ENCODE measurements at regions not wholly inside any gene's neighbourhood (a gene's known extent, or its start where the extent isn't known, plus 50 kb on each side); places are given as distances from the start of the nearest gene placed in this dataset.
"Not testable (repeated sequence)": the region's sequence is repeated elsewhere in the genome, so short reads cannot be mapped to it uniquely, and the experiment has no call there.

GRCh38 chr6:76835695-76836094 lies 627.6 kb downstream of the HTR1B start:
- no peak for FAIRE-seq
- no peak for TF ChIP-seq CTCF (IDR thresholded peaks at IDR 0.05; ENCODE audit: insufficient read depth, low read length, severe bottlenecking)
- H3K36me3 ChIP-seq (ENCODE audit: control insufficient read depth, insufficient read depth, low read length), result no peaks in the 10 kb centered on the region

GRCh38 chr6:76835293-76835692 lies 628.0 kb downstream of the HTR1B start:
- no peak overlapping the region for H3K4me3 ChIP-seq (ENCODE audit: low read depth, low read length)
- DNase-seq (ENCODE audit: low read depth) (peak; percentile 21), FAIRE-seq (no peak)
- H3K36me3 ChIP-seq (ENCODE audit: control insufficient read depth, insufficient read depth, low read length), result no peaks in the 10 kb centered on the region
- TF ChIP-seq CTCF (IDR thresholded peaks at IDR 0.05; ENCODE audit: insufficient read depth, low read length, severe bottlenecking), result no peak
- H3K27me3 ChIP-seq (ENCODE audit: control insufficient read depth, insufficient read depth, low read length), result no peaks in the 10 kb centered on the region

More at GRCh38 chr6:76835695-76836094, 627.6 kb downstream of the HTR1B start:
- Histone ChIP-seq H3K4me3 (ENCODE audit: low read depth, low read length) (no peak overlapping the region), H3K27me3 (ENCODE audit: control insufficient read depth, insufficient read depth, low read length) (no peaks in the 10 kb centered on the region)
- no peak for DNase-seq (ENCODE audit: low read depth)

- DNase-seq (ENCODE audit: low read depth), result no peak
- FAIRE-seq, result no peak
- Histone ChIP-seq H3K36me3 (ENCODE audit: control insufficient read depth, insufficient read depth, low read length) (no peaks in the 10 kb centered on the region), H3K27me3 (ENCODE audit: control insufficient read depth, insufficient read depth, low read length) (no peaks in the 10 kb centered on the region), H3K4me3 (ENCODE audit: low read depth, low read length) (no peak overlapping the region)
- no peak for TF ChIP-seq CTCF (IDR thresholded peaks at IDR 0.05; ENCODE audit: insufficient read depth, low read length, severe bottlenecking)
Measured at GRCh38 chr6:76834399-76834798, 628.9 kb downstream of the HTR1B start.

GRCh38 chr6:76831299-76831698 lies 632.0 kb downstream of the HTR1B start:
- Histone ChIP-seq H3K36me3 (ENCODE audit: control insufficient read depth, insufficient read depth, low read length) (no peaks in the 10 kb centered on the region), H3K4me3 (ENCODE audit: low read depth, low read length) (no peak overlapping the region), H3K27me3 (ENCODE audit: control insufficient read depth, insufficient read depth, low read length) (no peaks in the 10 kb centered on the region)
- TF ChIP-seq CTCF (IDR thresholded peaks at IDR 0.05; ENCODE audit: insufficient read depth, low read length, severe bottlenecking), result no peak
- DNase-seq (ENCODE audit: low read depth), result peak; percentile 71
- no peak for FAIRE-seq

- H3K27me3 ChIP-seq (ENCODE audit: control insufficient read depth, insufficient read depth, low read length); DNase-seq (ENCODE audit: low read depth); H3K36me3 ChIP-seq (ENCODE audit: control insufficient read depth, insufficient read depth, low read length); FAIRE-seq; H3K4me3 ChIP-seq (ENCODE audit: low read depth, low read length): not testable (repeated sequence)
Measured at GRCh38 chr6:76823578-76823977, 639.7 kb downstream of the HTR1B start.

GRCh38 chr6:76818451-76818850 lies 644.8 kb downstream of the HTR1B start:
- DNase-seq (ENCODE audit: low read depth) (no peak), FAIRE-seq (no peak)
- no peaks in the 10 kb centered on the region for H3K36me3 ChIP-seq (ENCODE audit: control insufficient read depth, insufficient read depth, low read length)
- H3K4me3 ChIP-seq (ENCODE audit: low read depth, low read length), result no peak overlapping the region
- H3K27me3 ChIP-seq (ENCODE audit: control insufficient read depth, insufficient read depth, low read length), result no peaks in the 10 kb centered on the region
- TF ChIP-seq CTCF (IDR thresholded peaks at IDR 0.05; ENCODE audit: insufficient read depth, low read length, severe bottlenecking), result no peak

Measured in bronchial epithelial cell (primary cell).